ENCODE measurements at regions not wholly inside any gene's neighbourhood (a gene's known extent, or its start where the extent isn't known, plus 50 kb on each side); places are given as distances from the start of the nearest gene placed in this dataset.

DNA sequence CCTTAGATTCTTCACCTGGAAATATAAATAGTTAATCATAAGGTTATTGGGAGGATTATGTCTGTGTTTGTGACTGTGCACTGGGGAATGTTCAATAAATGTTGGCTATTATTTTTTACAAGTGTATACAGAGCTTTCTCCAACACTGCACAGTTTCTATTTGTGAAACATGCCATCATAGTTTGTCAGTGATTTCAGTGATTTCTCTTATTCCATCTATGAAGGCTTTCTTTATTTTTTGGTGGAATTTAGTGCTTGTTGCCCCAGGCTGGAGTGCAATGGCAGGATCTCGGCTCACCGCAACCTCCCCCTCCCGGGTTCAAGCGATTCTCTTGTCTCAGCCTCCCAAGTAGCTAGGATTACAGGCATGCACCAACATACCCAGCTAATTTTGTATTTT lies 545.0 kb upstream of the GRM7 start:
- TF ChIP-seq, protein P1, sequence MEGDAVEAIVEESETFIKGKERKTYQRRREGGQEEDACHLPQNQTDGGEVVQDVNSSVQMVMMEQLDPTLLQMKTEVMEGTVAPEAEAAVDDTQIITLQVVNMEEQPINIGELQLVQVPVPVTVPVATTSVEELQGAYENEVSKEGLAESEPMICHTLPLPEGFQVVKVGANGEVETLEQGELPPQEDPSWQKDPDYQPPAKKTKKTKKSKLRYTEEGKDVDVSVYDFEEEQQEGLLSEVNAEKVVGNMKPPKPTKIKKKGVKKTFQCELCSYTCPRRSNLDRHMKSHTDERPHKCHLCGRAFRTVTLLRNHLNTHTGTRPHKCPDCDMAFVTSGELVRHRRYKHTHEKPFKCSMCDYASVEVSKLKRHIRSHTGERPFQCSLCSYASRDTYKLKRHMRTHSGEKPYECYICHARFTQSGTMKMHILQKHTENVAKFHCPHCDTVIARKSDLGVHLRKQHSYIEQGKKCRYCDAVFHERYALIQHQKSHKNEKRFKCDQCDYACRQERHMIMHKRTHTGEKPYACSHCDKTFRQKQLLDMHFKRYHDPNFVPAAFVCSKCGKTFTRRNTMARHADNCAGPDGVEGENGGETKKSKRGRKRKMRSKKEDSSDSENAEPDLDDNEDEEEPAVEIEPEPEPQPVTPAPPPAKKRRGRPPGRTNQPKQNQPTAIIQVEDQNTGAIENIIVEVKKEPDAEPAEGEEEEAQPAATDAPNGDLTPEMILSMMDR (IDR thresholded peaks at IDR 0.05): no peak
- no peak for TF ChIP-seq POLR2AphosphoS5 (IDR thresholded peaks at IDR 0.05)
